ENCODE measurements at regions not wholly inside any gene's neighbourhood (a gene's known extent, or its start where the extent isn't known, plus 50 kb on each side); places are given as distances from the start of the nearest gene placed in this dataset.

- no peak for DNase-seq
- Histone ChIP-seq H3K4me3 (no peak overlapping the region), H3K36me3 (no peaks in the 10 kb centered on the region), H3K27me3 (no peaks in the 10 kb centered on the region), H3K9me3 (no peaks in the 10 kb centered on the region), H3K4me1 (no peaks in the 10 kb centered on the region), H3K27ac (no peak overlapping the region)
- TF ChIP-seq POLR2A (IDR thresholded peaks at IDR 0.05): no peak
- no peak for TF ChIP-seq CTCF (IDR thresholded peaks at IDR 0.05)
- intact Hi-C loops (cut with DNase I; ENCODE audit: low total_unique reads): no loop called here
These were observed 237.8 kb downstream of the EBLN2 start for GRCh38 chr3:73299184-73299691.

- TF ChIP-seq CTCF (IDR thresholded peaks at IDR 0.05): no peak
- TF ChIP-seq POLR2A (IDR thresholded peaks at IDR 0.05): no peak
- no peaks in the 10 kb centered on the region for H3K9me3 ChIP-seq
- H3K4me1 ChIP-seq: no peaks in the 10 kb centered on the region
- no peaks in the 10 kb centered on the region for H3K27me3 ChIP-seq
- H3K27ac ChIP-seq: no peak overlapping the region
- H3K36me3 ChIP-seq: no peaks in the 10 kb centered on the region
- DNase-seq: no peak
- intact Hi-C loops (cut with DNase I; ENCODE audit: low total_unique reads): no loop called here
- H3K4me3 ChIP-seq: no peak overlapping the region
These were observed 252.9 kb downstream of the EBLN2 start for GRCh38 chr3:73314151-73314951.

- Histone ChIP-seq H3K27me3 (no peaks in the 10 kb centered on the region), H3K9me3 (no peaks in the 10 kb centered on the region), H3K4me1 (no peaks in the 10 kb centered on the region), H3K36me3 (no peaks in the 10 kb centered on the region), H3K27ac (no peak overlapping the region), H3K4me3 (no peak overlapping the region)
- TF ChIP-seq CTCF (IDR thresholded peaks at IDR 0.05) (no peak), POLR2A (IDR thresholded peaks at IDR 0.05) (no peak)
- intact Hi-C loops (cut with DNase I; ENCODE audit: low total_unique reads): no loop called here
- no peak for DNase-seq
These were observed 254.2 kb downstream of the EBLN2 start for GRCh38 chr3:73315706-73316105.

- peak in 1 of 2 donors; percentile 42 for DNase-seq
- intact Hi-C loops (cut with DNase I; ENCODE audit: low total_unique reads): no loop called here
- no peak for TF ChIP-seq POLR2A (IDR thresholded peaks at IDR 0.05)
- TF ChIP-seq CTCF (IDR thresholded peaks at IDR 0.05): no peak
- H3K4me1 ChIP-seq: no peaks in the 10 kb centered on the region
- no peak overlapping the region for H3K4me3 ChIP-seq
- no peaks in the 10 kb centered on the region for H3K27me3 ChIP-seq
- no peaks in the 10 kb centered on the region for H3K36me3 ChIP-seq
- no peaks in the 10 kb centered on the region for H3K9me3 ChIP-seq
- H3K27ac ChIP-seq: peak overlapping the region in 1 of 2 donors; percentile 24
These were observed 257.8 kb downstream of the EBLN2 start for GRCh38 chr3:73319179-73319769.

GRCh38 chr3:73321286-73321999, 260.0 kb downstream of the EBLN2 start:
- no peak overlapping the region for H3K4me3 ChIP-seq
- intact Hi-C loops (cut with DNase I; ENCODE audit: low total_unique reads): no loop called here
- DNase-seq: no peak
- peak overlapping the region in 1 of 2 donors; percentile 25 for H3K27ac ChIP-seq
- no peaks in the 10 kb centered on the region for H3K4me1 ChIP-seq
- no peaks in the 10 kb centered on the region for H3K27me3 ChIP-seq
- H3K9me3 ChIP-seq: no peaks in the 10 kb centered on the region
- TF ChIP-seq CTCF (IDR thresholded peaks at IDR 0.05) (no peak), POLR2A (IDR thresholded peaks at IDR 0.05) (no peak)
- no peaks in the 10 kb centered on the region for H3K36me3 ChIP-seq

Measured in uterus (tissue), 3 donors.